ENCODE measurements at regions not wholly inside any gene's neighbourhood (a gene's known extent, or its start where the extent isn't known, plus 50 kb on each side); places are given as distances from the start of the nearest gene placed in this dataset.

DNA sequence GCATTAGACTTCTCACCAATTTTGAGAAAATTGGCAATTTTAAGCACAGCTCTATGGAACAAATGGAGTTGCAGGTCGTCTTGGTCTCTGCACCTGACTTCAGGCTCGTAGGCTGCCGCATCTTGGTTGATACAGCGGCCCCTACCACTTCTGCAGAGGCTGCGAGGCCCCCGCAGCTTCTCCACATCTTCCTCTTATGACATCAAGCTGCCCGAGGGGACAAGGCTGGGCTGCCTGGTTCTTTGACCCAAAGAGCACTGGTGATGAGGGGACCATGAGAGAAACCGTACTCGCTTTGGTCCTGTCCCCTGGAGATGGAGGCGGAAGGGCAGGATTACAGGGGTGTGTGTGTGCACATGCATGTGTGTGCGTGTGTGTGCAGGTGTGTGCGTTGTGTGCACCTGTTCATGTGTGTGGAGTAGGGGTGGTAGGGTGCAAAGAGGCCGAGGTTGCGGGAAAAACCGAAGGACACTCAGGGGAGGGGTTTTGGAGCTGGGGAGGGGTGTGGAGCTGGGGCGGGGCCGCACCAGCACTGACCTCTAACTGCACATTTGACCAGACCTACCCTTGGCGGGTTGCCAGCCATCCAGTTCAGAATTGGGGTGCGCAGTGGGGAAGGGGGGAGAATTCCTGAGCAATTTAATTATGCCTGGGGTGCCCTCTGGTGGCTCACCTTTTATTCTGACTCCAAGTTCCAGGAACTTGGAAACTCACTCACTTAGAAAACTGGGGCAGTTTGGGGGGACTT is 65.1 kb upstream of the ARHGEF7 start:
- TF ChIP-seq EP300 (IDR thresholded peaks at IDR 0.05) = no peak
- TF ChIP-seq, protein P1, sequence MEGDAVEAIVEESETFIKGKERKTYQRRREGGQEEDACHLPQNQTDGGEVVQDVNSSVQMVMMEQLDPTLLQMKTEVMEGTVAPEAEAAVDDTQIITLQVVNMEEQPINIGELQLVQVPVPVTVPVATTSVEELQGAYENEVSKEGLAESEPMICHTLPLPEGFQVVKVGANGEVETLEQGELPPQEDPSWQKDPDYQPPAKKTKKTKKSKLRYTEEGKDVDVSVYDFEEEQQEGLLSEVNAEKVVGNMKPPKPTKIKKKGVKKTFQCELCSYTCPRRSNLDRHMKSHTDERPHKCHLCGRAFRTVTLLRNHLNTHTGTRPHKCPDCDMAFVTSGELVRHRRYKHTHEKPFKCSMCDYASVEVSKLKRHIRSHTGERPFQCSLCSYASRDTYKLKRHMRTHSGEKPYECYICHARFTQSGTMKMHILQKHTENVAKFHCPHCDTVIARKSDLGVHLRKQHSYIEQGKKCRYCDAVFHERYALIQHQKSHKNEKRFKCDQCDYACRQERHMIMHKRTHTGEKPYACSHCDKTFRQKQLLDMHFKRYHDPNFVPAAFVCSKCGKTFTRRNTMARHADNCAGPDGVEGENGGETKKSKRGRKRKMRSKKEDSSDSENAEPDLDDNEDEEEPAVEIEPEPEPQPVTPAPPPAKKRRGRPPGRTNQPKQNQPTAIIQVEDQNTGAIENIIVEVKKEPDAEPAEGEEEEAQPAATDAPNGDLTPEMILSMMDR (IDR thresholded peaks at IDR 0.05) = peak; percentile 44 to 54 (median 50)
- DNase-seq (ENCODE audit: extremely low spot score) = peak; percentile 90

DNA sequence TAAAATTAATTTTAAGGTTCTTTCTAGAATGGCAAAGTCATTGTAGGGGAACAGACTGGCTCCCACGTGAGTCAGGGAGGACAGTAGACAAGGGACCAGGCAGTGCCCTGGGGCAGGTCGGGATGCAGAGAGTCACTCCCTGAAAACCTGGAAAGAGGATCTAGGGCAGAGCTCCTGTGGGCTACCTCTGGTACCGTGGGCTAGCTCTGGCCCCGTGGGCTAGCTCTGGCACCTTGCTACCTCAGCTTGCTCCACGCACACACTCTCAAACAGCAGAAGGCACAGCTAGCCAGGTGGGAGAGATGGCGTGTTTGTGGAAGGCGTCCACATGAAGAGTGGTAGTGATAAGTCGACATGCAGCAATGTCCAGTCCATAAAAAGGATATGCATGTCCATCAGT is 66.7 kb upstream of the ARHGEF7 start:
- Histone ChIP-seq H3K27ac (replicated peaks in 1 of 4) (no peak overlapping the region), H3K4me3 (no peak overlapping the region), H3K27me3 (no peaks in the 10 kb centered on the region), H3K9me3 (no peaks in the 10 kb centered on the region), H3K36me3 (no peaks in the 10 kb centered on the region), H3K4me1 (peaks cover 6 to 14% (median 10%) of the 10 kb centered on the region in 4 donors)
- peak; percentile 39 for DNase-seq (ENCODE audit: extremely low spot score)
- 92% methylated on average over 8 of the region's 8 CpGs for WGBS
- intact Hi-C loops (cut with DNase I) = loop anchor here (5.0 kb wide), 1 partner anchor 41 kb away; no protein-coding TSS in a partner anchor
- TF ChIP-seq, protein P1 (IDR thresholded peaks at IDR 0.05) = no peak
- TF ChIP-seq POLR2AphosphoS5 (IDR thresholded peaks at IDR 0.05) (no peak), EP300 (IDR thresholded peaks at IDR 0.05) (no peak), POLR2A (IDR thresholded peaks at IDR 0.05; ENCODE audit: low read depth) (no peak)

More for the DNA sequence above, 65.1 kb upstream of the ARHGEF7 start:
- 68% methylated on average over 19 of the region's 19 CpGs for WGBS
- Histone ChIP-seq H3K27ac (replicated peaks in 1 of 4) (no peak overlapping the region), H3K27me3 (no peaks in the 10 kb centered on the region), H3K4me1 (peaks cover 6 to 14% (median 10%) of the 10 kb centered on the region in 4 donors), H3K9me3 (no peaks in the 10 kb centered on the region), H3K4me3 (no peak overlapping the region), H3K36me3 (no peaks in the 10 kb centered on the region)
- intact Hi-C loops (cut with DNase I) = loop anchor here (5.0 kb wide), 3 partner anchors 43 to 128 kb away; no protein-coding TSS in a partner anchor

DNA sequence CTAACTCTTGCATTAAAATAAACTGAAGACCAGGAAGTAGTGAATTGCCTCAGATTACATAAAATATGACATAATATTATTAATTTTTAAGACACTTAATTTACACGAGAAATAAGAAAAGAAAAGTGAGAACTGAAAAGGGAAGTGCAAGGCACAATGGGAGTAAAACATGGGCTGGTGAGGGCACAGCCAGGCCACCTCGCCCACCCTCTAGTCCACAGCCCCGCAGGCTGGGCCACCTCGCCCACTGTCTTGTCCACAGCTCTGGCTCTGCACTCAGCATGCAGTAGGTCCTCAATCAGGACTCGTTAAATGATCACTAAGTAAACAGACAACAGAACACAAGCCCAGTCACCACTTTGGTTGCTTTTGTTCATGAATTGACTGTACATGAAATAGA is 67.8 kb upstream of the ARHGEF7 start:
- WGBS = 66% methylated on average over 5 of the region's 5 CpGs
- Histone ChIP-seq H3K27me3 (peaks cover 0 to 5% (median 0%) of the 10 kb centered on the region in 4 donors), H3K36me3 (no peaks in the 10 kb centered on the region), H3K4me3 (no peak overlapping the region), H3K9me3 (no peaks in the 10 kb centered on the region), H3K4me1 (peaks cover 6 to 14% (median 10%) of the 10 kb centered on the region in 4 donors), H3K27ac (replicated peaks in 1 of 4) (no peak overlapping the region)
- peak; percentile 55 for DNase-seq (ENCODE audit: extremely low spot score)
- no peak for TF ChIP-seq POLR2AphosphoS5 (IDR thresholded peaks at IDR 0.05)
- no peak for TF ChIP-seq POLR2A (IDR thresholded peaks at IDR 0.05; ENCODE audit: low read depth)
- TF ChIP-seq EP300 (IDR thresholded peaks at IDR 0.05) = no peak
- TF ChIP-seq, protein P1 (IDR thresholded peaks at IDR 0.05) = no peak
- intact Hi-C loops (cut with DNase I) = loop anchor here (5.0 kb wide), 1 partner anchor 40 kb away; no protein-coding TSS in a partner anchor

DNA sequence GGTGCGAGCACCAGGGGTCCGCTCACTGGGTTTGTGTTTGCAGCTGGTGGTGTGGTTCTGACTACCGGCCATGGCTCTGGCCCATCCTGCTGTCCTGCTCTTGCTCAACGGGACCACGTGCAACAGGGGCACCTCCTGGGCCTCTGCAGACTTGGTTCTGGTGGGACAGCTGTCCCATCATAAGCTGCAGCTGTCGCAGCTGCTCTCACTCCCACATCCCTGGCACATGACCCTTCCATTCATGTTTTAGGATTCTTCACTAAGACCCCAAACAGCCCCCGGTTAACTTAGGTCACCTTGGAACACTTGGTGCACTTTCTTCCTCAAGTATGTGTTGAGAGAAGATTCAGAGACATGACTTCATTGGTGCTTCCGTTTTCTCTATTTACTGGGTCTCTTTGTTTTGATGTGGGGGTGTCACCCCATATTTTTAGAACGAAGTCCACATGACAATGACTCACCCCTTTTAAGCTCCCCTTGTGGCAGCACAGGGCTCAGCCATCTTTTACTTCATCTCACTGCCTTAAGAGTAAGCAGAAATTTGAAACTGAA is 68.4 kb upstream of the ARHGEF7 start:
- Histone ChIP-seq H3K36me3 (no peaks in the 10 kb centered on the region), H3K27ac (replicated peaks in 1 of 4) (no peak overlapping the region), H3K4me1 (peaks cover 6 to 14% (median 10%) of the 10 kb centered on the region in 4 donors), H3K9me3 (no peaks in the 10 kb centered on the region), H3K4me3 (no peak overlapping the region), H3K27me3 (peaks cover 0 to 6% (median 0%) of the 10 kb centered on the region in 4 donors)
- intact Hi-C loops (cut with DNase I) = loop anchor here (5.0 kb wide), 1 partner anchor 39 kb away; no protein-coding TSS in a partner anchor
- TF ChIP-seq EP300 (IDR thresholded peaks at IDR 0.05) = no peak
- TF ChIP-seq POLR2AphosphoS5 (IDR thresholded peaks at IDR 0.05) = no peak
- TF ChIP-seq, protein P1 (IDR thresholded peaks at IDR 0.05) = peak in 1 of 3 experiments; percentile 8
- DNase-seq (ENCODE audit: extremely low spot score) = peak; percentile 90
- 79% methylated on average over 9 of the region's 9 CpGs for WGBS
